Liver (tissue), 8 donors: ENCODE measurements at regions not wholly inside any gene's neighbourhood (a gene's known extent, or its start where the extent isn't known, plus 50 kb on each side); places are given as distances from the start of the nearest gene placed in this dataset.

ENCODE experiments used
- DNase-seq: peaks from one replicate; pipeline ENCODE4 v3.0.0-alpha.2; 2017; ENCODE audit warnings: low spot score
- H3K27ac ChIP-seq, 2 donors: one replicate each; pipeline ENCODE4 v1.7.0; 2013; ENCODE audit warnings: inconsistent platforms in 2 of 2, low read length in 2 of 2, control low read depth in 1 of 2, low read depth in 1 of 2, mild to moderate bottlenecking in 1 of 2
- H3K27me3 ChIP-seq, 4 donors: one replicate each; pipeline versions ENCODE4 v1.6.1 to v1.7.0; 2013; ENCODE audit warnings: low read length in 3 of 4, inconsistent platforms in 1 of 4, mild to moderate bottlenecking in 1 of 4, moderate library complexity in 1 of 4; ENCODE audit not compliant: control insufficient read depth in 4 of 4, insufficient read depth in 4 of 4
- H3K36me3 ChIP-seq, 4 donors: one replicate each; pipeline versions ENCODE4 v1.6.1 to v1.7.0; 2013; ENCODE audit warnings: low read length in 3 of 4, mild to moderate bottlenecking in 3 of 4, low read depth in 1 of 4, moderate library complexity in 1 of 4; ENCODE audit not compliant: control insufficient read depth in 4 of 4, insufficient read depth in 3 of 4
- H3K4me1 ChIP-seq, 4 donors: one replicate each; pipeline versions ENCODE4 v1.6.1 to v1.7.0; 2013; ENCODE audit warnings: low read length in 3 of 4, mild to moderate bottlenecking in 3 of 4, moderate library complexity in 1 of 4; ENCODE audit not compliant: control insufficient read depth in 4 of 4, insufficient read depth in 4 of 4
- H3K4me3 ChIP-seq, 3 donors: one replicate each; pipeline versions ENCODE4 v1.6.1 to v1.7.0; 2013; ENCODE audit warnings: low read length in 3 of 3, control low read depth in 1 of 3, low read depth in 1 of 3, mild to moderate bottlenecking in 1 of 3
- H3K9ac ChIP-seq, 2 donors: one replicate each; pipeline ENCODE4 v1.7.0; 2013; ENCODE audit warnings: low read length in 2 of 2, mild to moderate bottlenecking in 2 of 2, moderate library complexity in 2 of 2, control low read depth in 1 of 2, low read depth in 1 of 2
- H3K9me3 ChIP-seq, 4 donors: one replicate each; pipeline versions ENCODE4 v1.6.1 to v1.7.0; 2013; ENCODE audit warnings: low read length in 3 of 4; ENCODE audit not compliant: control insufficient read depth in 4 of 4
- ATF3 ChIP-seq: IDR thresholded peaks from 2 replicates; pipeline ENCODE4 v1.6.1; 2016; ENCODE audit warnings: antibody characterized with exemption
- CTCF ChIP-seq: fragments of 150-350 bp; IDR thresholded peaks from 2 replicates; pipeline ENCODE4 v1.5.1; 2017; ENCODE audit warnings: improper control_type of control experiment, low read depth, low read length; ENCODE audit not compliant: missing input control
- EGR1 ChIP-seq, 2 donors: IDR thresholded peaks; 2 replicates each; pipeline ENCODE4 v1.6.1; 2016 to 2018; ENCODE audit warnings: antibody characterized with exemption in 2 of 2, low read depth in 2 of 2
- FOXA1 ChIP-seq: IDR thresholded peaks from 2 replicates; pipeline ENCODE4 v1.6.1; 2016; ENCODE audit warnings: antibody characterized with exemption
- FOXA2 ChIP-seq: IDR thresholded peaks from 2 replicates; pipeline ENCODE4 v1.6.1; 2016; ENCODE audit warnings: antibody characterized with exemption
- GABPA ChIP-seq, 2 donors: IDR thresholded peaks in 1 of 2; conservative IDR thresholded peaks in 1 of 2; 2 replicates each; pipeline ENCODE4 v1.6.1; 2016; ENCODE audit warnings: antibody characterized with exemption in 2 of 2, mild to moderate bottlenecking in 1 of 2, moderate library complexity in 1 of 2
- HNF4A ChIP-seq, 2 donors: conservative IDR thresholded peaks; 2 replicates each; pipeline ENCODE4 v1.6.1; 2016; ENCODE audit warnings: antibody characterized with exemption in 2 of 2, mild to moderate bottlenecking in 2 of 2
- HNF4G ChIP-seq: IDR thresholded peaks from 2 replicates; pipeline ENCODE4 v1.6.1; 2016; ENCODE audit warnings: antibody characterized with exemption
- JUND ChIP-seq, 2 donors: IDR thresholded peaks; 2 replicates each; pipeline ENCODE4 v1.6.1; 2016; ENCODE audit warnings: antibody characterized with exemption in 2 of 2
- MAX ChIP-seq: IDR thresholded peaks from 2 replicates; pipeline ENCODE4 v1.6.1; 2016; ENCODE audit warnings: antibody characterized with exemption
- NR2F2 ChIP-seq: IDR thresholded peaks from 2 replicates; pipeline ENCODE4 v1.6.1; 2016; ENCODE audit warnings: antibody characterized with exemption
- RAD21 ChIP-seq, 2 donors: IDR thresholded peaks; 2 replicates each; pipeline ENCODE4 v1.6.1; 2016; ENCODE audit warnings: antibody characterized with exemption in 2 of 2, mild to moderate bottlenecking in 2 of 2
- REST ChIP-seq: IDR thresholded peaks from 2 replicates; pipeline ENCODE4 v1.6.1; 2016; ENCODE audit warnings: antibody characterized with exemption, mild to moderate bottlenecking
- RXRA ChIP-seq, 2 donors: IDR thresholded peaks; 2 replicates each; pipeline ENCODE4 v1.6.1; 2017 to 2018; ENCODE audit warnings: antibody characterized with exemption in 2 of 2, mild to moderate bottlenecking in 1 of 2
- SP1 ChIP-seq: IDR thresholded peaks from 2 replicates; pipeline ENCODE4 v1.6.1; 2018; ENCODE audit warnings: antibody characterized with exemption, mild to moderate bottlenecking
- TAF1 ChIP-seq: conservative IDR thresholded peaks from 2 replicates; pipeline ENCODE4 v1.6.1; 2016; ENCODE audit warnings: antibody characterized with exemption, mild to moderate bottlenecking
- YY1 ChIP-seq: IDR thresholded peaks from 2 replicates; pipeline ENCODE4 v1.6.1; 2016; ENCODE audit warnings: antibody characterized with exemption, mild to moderate bottlenecking
- ZBTB33 ChIP-seq: IDR thresholded peaks from 2 replicates; pipeline ENCODE4 v1.6.1; 2016; ENCODE audit warnings: antibody characterized with exemption
- WGBS: extraction: QIAGEN DNeasy Blood & Tissue Kit; methylation state at CpG from one replicate; pipeline ENCODE4 v1.1.7; 2013; 5-methylcytosine and 5-hydroxymethylcytosine counted together
- donor health status: healthy.
- donor health status: healthy.
- donor health status: healthy.
- donor health status: healthy.
- donor health status: healthy.

GRCh38 chr3:20747741-20748140, 561.7 kb upstream of the SGO1 start:
- H3K27ac ChIP-seq: no peak overlapping the region
- H3K9ac ChIP-seq: no peak overlapping the region
- no peak overlapping the region for H3K4me3 ChIP-seq
- no peaks in the 10 kb centered on the region for H3K27me3 ChIP-seq
- 34% methylated on average over 1 of the region's 1 CpG for WGBS
- H3K9me3 ChIP-seq: no peaks in the 10 kb centered on the region
- no peak for TF ChIP-seq REST
- no peak for TF ChIP-seq YY1
- TF ChIP-seq EGR1 (IDR thresholded peaks at IDR 0.05; ENCODE audit: low read depth in 2 of 2): no peak
- no peak for TF ChIP-seq ATF3
- no peak for TF ChIP-seq RAD21 (IDR thresholded peaks at IDR 0.05)
- TF ChIP-seq HNF4A (conservative IDR thresholded peaks at IDR 0.05): no peak
- H3K36me3 ChIP-seq: no peaks in the 10 kb centered on the region
- no peak for DNase-seq
- H3K4me1 ChIP-seq: no peaks in the 10 kb centered on the region

- Histone ChIP-seq H3K9ac (no peak overlapping the region), H3K4me3 (no peak overlapping the region), H3K4me1 (no peaks in the 10 kb centered on the region), H3K27ac (no peak overlapping the region), H3K9me3 (no peaks in the 10 kb centered on the region), H3K27me3 (no peaks in the 10 kb centered on the region), H3K36me3 (no peaks in the 10 kb centered on the region)
- no peak for DNase-seq
- 49% methylated on average over 1 of the region's 1 CpG for WGBS
- TF ChIP-seq CTCF (no peak), TAF1 (no peak), FOXA2 (no peak), RAD21 (IDR thresholded peaks at IDR 0.05) (no peak), YY1 (no peak), NR2F2 (no peak), RXRA (IDR thresholded peaks at IDR 0.05) (no peak), MAX (no peak), SP1 (no peak), JUND (IDR thresholded peaks at IDR 0.05) (no peak), ZBTB33 (no peak), GABPA (IDR thresholded peaks at IDR 0.05 in 1 of 2, conservative IDR thresholded peaks at IDR 0.05 in 1 of 2) (no peak), HNF4A (conservative IDR thresholded peaks at IDR 0.05) (no peak), REST (no peak), HNF4G (no peak), FOXA1 (no peak)
Measured at GRCh38 chr3:20743553-20744321, 557.7 kb upstream of the SGO1 start.
